WTC11 (cell line): ENCODE measurements at regions not wholly inside any gene's neighbourhood (a gene's known extent, or its start where the extent isn't known, plus 50 kb on each side); places are given as distances from the start of the nearest gene placed in this dataset.

ENCODE experiments used
- CBFB ChIP-seq: sonication (generic); formaldehyde crosslinking; IDR thresholded peaks from 2 replicates; pipeline ENCODE4 v1.8.1; 2022; ENCODE audit warnings: mild to moderate bottlenecking, low read depth, missing genetic modification reagents
- CREB1 ChIP-seq: sonication (generic); formaldehyde crosslinking; IDR thresholded peaks from 2 replicates; pipeline ENCODE4 v1.8.0; 2023; ENCODE audit warnings: mild to moderate bottlenecking, missing genetic modification reagents
- CTCF ChIP-seq: fragments of 200-600 bp; IDR thresholded peaks from 2 replicates; pipeline ENCODE4 v1.8.0; 2022; ENCODE audit warnings: antibody characterized with exemption
- ELF4 ChIP-seq: sonication (generic); formaldehyde crosslinking; IDR thresholded peaks from 2 replicates; pipeline ENCODE4 v1.8.1; 2022; ENCODE audit warnings: low read depth, mild to moderate bottlenecking, moderate library complexity, missing genetic modification reagents
- ESRRA ChIP-seq: sonication (generic); formaldehyde crosslinking; IDR thresholded peaks from 2 replicates; pipeline ENCODE4 v1.8.1; 2022; ENCODE audit warnings: mild to moderate bottlenecking, missing genetic modification reagents, borderline replicate concordance
- FOXJ3 ChIP-seq: sonication (generic); formaldehyde crosslinking; IDR thresholded peaks from 2 replicates; pipeline ENCODE4 v1.9.0; 2021; ENCODE audit warnings: missing genetic modification reagents, mild to moderate bottlenecking, borderline replicate concordance
- JUN ChIP-seq: sonication (generic); formaldehyde crosslinking; IDR thresholded peaks from 2 replicates; pipeline ENCODE4 v1.8.0; 2023; ENCODE audit warnings: mild to moderate bottlenecking, missing genetic modification reagents
- MAX ChIP-seq: sonication (generic); formaldehyde crosslinking; IDR thresholded peaks from 2 replicates; pipeline ENCODE4 v1.8.0; 2022; ENCODE audit warnings: mild to moderate bottlenecking, missing genetic modification reagents
- NR2C2 ChIP-seq: sonication (generic); formaldehyde crosslinking; IDR thresholded peaks from 2 replicates; pipeline ENCODE4 v1.8.0; 2022; ENCODE audit warnings: mild to moderate bottlenecking, missing genetic modification reagents
- TEAD4 ChIP-seq: sonication (generic); formaldehyde crosslinking; IDR thresholded peaks from 2 replicates; pipeline ENCODE4 v1.8.0; 2022; ENCODE audit warnings: mild to moderate bottlenecking, missing genetic modification reagents
- USF1 ChIP-seq: sonication (generic); formaldehyde crosslinking; IDR thresholded peaks from 2 replicates; pipeline ENCODE4 v1.8.0; 2022; ENCODE audit warnings: mild to moderate bottlenecking, missing genetic modification reagents
- USF2 ChIP-seq: sonication (generic); formaldehyde crosslinking; IDR thresholded peaks from 2 replicates; pipeline ENCODE4 v1.8.1; 2023; ENCODE audit warnings: mild to moderate bottlenecking, missing genetic modification reagents, moderate library complexity
- ZBTB21 ChIP-seq: sonication (generic); formaldehyde crosslinking; IDR thresholded peaks from 2 replicates; pipeline ENCODE4 v1.8.1; 2023; ENCODE audit warnings: mild to moderate bottlenecking, missing genetic modification reagents, borderline replicate concordance
- ZNF416 ChIP-seq: fragments of 250-450 bp; sonication (Bioruptor Pico); IDR thresholded peaks from 2 replicates; pipeline ENCODE4 v1.9.0; 2021; ENCODE audit warnings: mild to moderate bottlenecking, inconsistent platforms

- TF ChIP-seq CTCF (no peak), ELF4 (no peak), CBFB (no peak), ESRRA (CRISPR knock-in tag) (no peak), TEAD4 (CRISPR knock-in tag) (no peak), USF2 (CRISPR knock-in tag) (no peak), USF1 (no peak), ZBTB21 (CRISPR knock-in tag) (no peak), NR2C2 (CRISPR knock-in tag) (no peak), CREB1 (no peak), MAX (CRISPR knock-in tag) (no peak), JUN (CRISPR knock-in tag) (no peak), ZNF416 (CRISPR knock-in tag) (no peak), FOXJ3 (CRISPR knock-in tag) (no peak)
Observed at GRCh38 chr7:118602090-118602489, 377.6 kb downstream of the ANKRD7 start.
